Stimulated activated memory B cell treated with anti-CD40 and anti-IgM and Interleukin-4, amounts not matched to agents 10 μg/mL and 1 μg/mL and 100 μg/mL, for 72 hours (primary cell): ENCODE measurements at regions not wholly inside any gene's neighbourhood (a gene's known extent, or its start where the extent isn't known, plus 50 kb on each side); places are given as distances from the start of the nearest gene placed in this dataset.

Experiments
- ATAC-seq: fragments of 150-1000 bp; cut with Tn5 transposase; 2 replicates; pipeline ENCODE4 v1.10.0; 2021
- H3K27ac Mint-ChIP-seq: one replicate; pipeline ENCODE4 v1.8.0; 2022; ENCODE audit warnings: mild to moderate bottlenecking, mixed read lengths
- H3K27me3 Mint-ChIP-seq: one replicate; pipeline ENCODE4 v1.8.0; 2022; ENCODE audit warnings: mixed read lengths
- H3K36me3 Mint-ChIP-seq: one replicate; pipeline ENCODE4 v1.8.0; 2022; ENCODE audit warnings: mixed read lengths
- H3K4me1 Mint-ChIP-seq: one replicate; pipeline ENCODE4 v1.8.0; 2022; ENCODE audit warnings: mixed read lengths
- H3K4me3 Mint-ChIP-seq: one replicate; pipeline ENCODE4 v1.8.0; 2022; ENCODE audit warnings: mild to moderate bottlenecking, moderate library complexity, mixed read lengths
- H3K9me3 Mint-ChIP-seq: one replicate; pipeline ENCODE4 v1.8.0; 2022; ENCODE audit warnings: mixed read lengths

DNA sequence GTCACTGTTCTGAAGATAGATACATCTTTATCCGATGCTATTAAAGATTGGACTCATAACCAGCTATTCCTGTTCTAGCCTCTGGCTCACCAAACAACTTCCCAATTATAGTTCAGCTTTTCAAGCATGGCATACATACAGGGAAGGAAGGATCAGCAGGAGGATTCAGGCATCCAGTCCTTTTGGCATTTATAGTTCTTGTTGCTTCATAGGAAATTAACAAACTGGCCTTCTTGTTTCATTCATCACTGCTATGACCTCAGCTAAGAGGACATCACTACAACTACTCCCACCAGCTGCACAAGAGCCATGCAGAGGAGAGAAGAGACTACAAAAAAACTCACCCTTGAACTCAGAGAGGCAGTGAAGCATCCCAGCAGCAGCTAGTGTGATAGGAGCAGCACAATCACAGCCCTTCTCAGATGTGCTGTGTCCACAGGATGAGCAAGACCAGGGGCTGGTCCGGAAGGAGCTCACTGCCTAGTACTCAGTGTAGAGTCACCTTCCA, 100.5 kb downstream of the SPTSSA start:
- H3K27ac Mint-ChIP-seq: no peak overlapping the region
- ATAC-seq: no peak
- no peak overlapping the region for H3K4me3 Mint-ChIP-seq
- H3K4me1 Mint-ChIP-seq: no peaks in the 10 kb centered on the region
- H3K27me3 Mint-ChIP-seq: peaks cover 8% of the 10 kb centered on the region
- H3K9me3 Mint-ChIP-seq: no peaks in the 10 kb centered on the region
- H3K36me3 Mint-ChIP-seq: no peaks in the 10 kb centered on the region

DNA sequence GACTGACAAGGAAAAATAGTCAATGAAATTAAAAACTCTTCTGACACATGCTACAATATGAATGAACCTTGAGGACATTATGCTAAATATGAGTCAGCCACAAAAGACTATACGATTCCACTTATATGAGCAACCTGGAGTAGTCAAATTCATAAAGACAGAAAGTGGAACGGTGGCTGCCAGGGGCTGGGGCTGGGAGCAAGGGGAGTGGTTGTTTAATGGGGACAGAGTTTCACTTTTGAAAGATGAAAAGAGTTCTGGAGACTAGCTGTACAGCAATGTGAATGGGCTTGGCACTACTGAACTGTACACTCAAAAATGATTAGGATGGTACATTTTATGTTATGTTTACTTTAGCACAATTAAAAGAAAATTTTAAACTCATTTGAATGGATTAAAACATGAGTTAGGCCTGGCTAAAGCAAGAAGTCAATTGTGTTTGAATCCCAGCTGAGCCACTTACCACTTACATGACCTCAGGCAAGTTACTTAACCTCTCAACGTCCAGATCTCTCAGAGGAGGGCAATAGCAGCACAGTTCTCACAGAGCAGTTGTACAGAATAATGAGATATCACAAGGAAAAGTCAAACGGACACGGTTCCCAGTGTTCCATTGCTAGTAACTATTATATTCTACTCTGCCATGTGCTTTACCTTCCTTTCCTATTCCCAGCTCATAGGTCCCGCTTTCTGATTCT, 102.5 kb downstream of the SPTSSA start:
- no peak overlapping the region for H3K4me3 Mint-ChIP-seq
- H3K9me3 Mint-ChIP-seq: no peaks in the 10 kb centered on the region
- H3K27ac Mint-ChIP-seq: no peak overlapping the region
- no peak for ATAC-seq
- no peaks in the 10 kb centered on the region for H3K36me3 Mint-ChIP-seq
- peaks cover 8% of the 10 kb centered on the region for H3K27me3 Mint-ChIP-seq
- H3K4me1 Mint-ChIP-seq: no peaks in the 10 kb centered on the region

DNA sequence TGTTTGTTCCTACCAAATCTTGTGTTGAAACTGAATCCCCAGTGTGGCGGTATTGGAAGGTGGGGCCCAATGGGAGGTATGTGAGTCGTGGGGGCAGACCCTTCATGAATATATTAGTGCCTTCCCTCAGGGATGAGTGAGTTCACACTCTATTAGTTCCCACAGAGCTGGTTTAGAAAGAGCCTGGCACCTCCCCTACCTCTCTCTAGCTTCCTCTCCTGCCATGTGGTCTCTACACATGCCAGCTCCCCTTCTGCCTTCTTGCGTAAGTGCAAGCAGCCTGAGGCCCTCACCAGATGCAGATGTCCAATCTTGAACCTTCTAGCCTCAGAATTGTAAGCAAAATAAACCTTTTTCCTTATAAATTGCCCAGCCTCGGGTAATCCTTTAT, 105.8 kb downstream of the SPTSSA start:
- no peaks in the 10 kb centered on the region for H3K36me3 Mint-ChIP-seq
- H3K9me3 Mint-ChIP-seq: no peaks in the 10 kb centered on the region
- H3K27me3 Mint-ChIP-seq: no peaks in the 10 kb centered on the region
- H3K4me1 Mint-ChIP-seq: no peaks in the 10 kb centered on the region
- peak; percentile 15 for ATAC-seq
- no peak overlapping the region for H3K27ac Mint-ChIP-seq
- H3K4me3 Mint-ChIP-seq: no peak overlapping the region

- no peak overlapping the region for H3K4me3 Mint-ChIP-seq
- ATAC-seq: no peak
- no peaks in the 10 kb centered on the region for H3K27me3 Mint-ChIP-seq
- H3K9me3 Mint-ChIP-seq: no peaks in the 10 kb centered on the region
- no peak overlapping the region for H3K27ac Mint-ChIP-seq
- no peaks in the 10 kb centered on the region for H3K36me3 Mint-ChIP-seq
- H3K4me1 Mint-ChIP-seq: no peaks in the 10 kb centered on the region
Observed at GRCh38 chr14:34355584-34356263, 106.3 kb downstream of the SPTSSA start.

DNA sequence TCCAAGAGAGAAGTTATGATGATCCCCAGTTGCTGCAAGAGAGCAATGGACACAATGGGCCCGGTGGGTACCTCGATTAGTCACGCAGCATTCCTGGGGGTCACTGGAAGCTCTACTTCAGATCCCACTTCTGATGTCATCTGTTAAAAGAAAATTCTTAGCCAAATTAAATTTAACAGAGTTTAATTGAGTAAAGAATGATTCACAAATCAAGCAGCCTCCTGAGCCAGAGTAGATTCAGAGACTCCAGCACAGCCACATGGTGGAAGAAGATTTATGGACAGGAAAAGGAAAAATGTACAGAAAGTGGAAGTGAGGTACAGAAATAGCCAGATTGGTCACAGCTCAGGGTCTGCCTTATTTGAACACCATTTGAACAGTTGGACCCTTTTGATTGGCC, 107.5 kb downstream of the SPTSSA start:
- Mint-ChIP-seq H3K4me1 (no peaks in the 10 kb centered on the region), H3K9me3 (no peaks in the 10 kb centered on the region), H3K36me3 (no peaks in the 10 kb centered on the region)

DNA sequence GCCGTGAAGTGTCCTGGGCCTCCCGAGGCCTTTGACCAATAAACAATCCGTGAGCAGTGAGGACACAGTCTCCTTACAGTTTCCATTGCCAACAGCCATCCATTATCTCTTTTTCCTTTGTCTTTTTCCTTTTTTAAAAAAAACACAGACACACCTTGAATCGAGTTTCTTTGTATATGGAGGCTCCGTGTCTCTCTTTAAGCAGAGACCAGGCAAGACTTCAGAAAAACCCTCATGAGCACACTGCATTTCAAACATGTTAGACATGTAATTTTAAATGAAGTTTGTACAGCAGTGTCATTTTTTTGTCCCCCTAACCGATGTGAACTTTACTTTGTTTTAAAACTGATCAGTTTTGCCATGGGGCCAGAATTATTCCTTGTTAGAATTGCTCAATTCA, 111.1 kb downstream of the SPTSSA start:
- no peak for ATAC-seq
- Mint-ChIP-seq H3K27me3 (no peaks in the 10 kb centered on the region), H3K4me3 (no peak overlapping the region), H3K4me1 (no peaks in the 10 kb centered on the region), H3K27ac (no peak overlapping the region), H3K9me3 (no peaks in the 10 kb centered on the region), H3K36me3 (no peaks in the 10 kb centered on the region)

More for the DNA sequence above, 107.5 kb downstream of the SPTSSA start:
- no peak overlapping the region for H3K27ac Mint-ChIP-seq
- no peak for ATAC-seq
- no peaks in the 10 kb centered on the region for H3K27me3 Mint-ChIP-seq
- H3K4me3 Mint-ChIP-seq: no peak overlapping the region

DNA sequence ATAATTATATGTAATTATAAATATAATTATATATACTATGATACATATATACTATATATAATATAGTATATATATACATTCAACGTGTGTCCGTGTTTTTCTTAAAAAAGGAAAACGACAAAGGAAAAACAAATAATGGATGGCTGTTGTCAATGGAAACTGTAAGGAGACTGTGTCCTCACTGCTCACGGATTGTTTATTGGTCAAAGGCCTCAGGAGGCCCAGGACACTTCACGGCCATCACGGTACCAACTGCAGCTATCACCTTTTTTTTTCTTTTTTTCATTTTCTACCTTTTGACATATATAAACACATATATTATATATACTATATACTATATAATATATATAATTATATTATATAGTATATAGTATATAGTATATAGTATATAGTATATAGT, 113.4 kb downstream of the SPTSSA start:
- no peak for ATAC-seq
- Mint-ChIP-seq H3K36me3 (no peaks in the 10 kb centered on the region), H3K27me3 (no peaks in the 10 kb centered on the region), H3K4me3 (no peak overlapping the region), H3K4me1 (no peaks in the 10 kb centered on the region), H3K9me3 (no peaks in the 10 kb centered on the region), H3K27ac (no peak overlapping the region)

GRCh38 chr14:34347683-34348082, 114.4 kb downstream of the SPTSSA start:
- Mint-ChIP-seq H3K27me3 (no peaks in the 10 kb centered on the region), H3K27ac (no peak overlapping the region), H3K9me3 (no peaks in the 10 kb centered on the region), H3K36me3 (no peaks in the 10 kb centered on the region), H3K4me3 (no peak overlapping the region), H3K4me1 (no peaks in the 10 kb centered on the region)
- no peak for ATAC-seq

DNA sequence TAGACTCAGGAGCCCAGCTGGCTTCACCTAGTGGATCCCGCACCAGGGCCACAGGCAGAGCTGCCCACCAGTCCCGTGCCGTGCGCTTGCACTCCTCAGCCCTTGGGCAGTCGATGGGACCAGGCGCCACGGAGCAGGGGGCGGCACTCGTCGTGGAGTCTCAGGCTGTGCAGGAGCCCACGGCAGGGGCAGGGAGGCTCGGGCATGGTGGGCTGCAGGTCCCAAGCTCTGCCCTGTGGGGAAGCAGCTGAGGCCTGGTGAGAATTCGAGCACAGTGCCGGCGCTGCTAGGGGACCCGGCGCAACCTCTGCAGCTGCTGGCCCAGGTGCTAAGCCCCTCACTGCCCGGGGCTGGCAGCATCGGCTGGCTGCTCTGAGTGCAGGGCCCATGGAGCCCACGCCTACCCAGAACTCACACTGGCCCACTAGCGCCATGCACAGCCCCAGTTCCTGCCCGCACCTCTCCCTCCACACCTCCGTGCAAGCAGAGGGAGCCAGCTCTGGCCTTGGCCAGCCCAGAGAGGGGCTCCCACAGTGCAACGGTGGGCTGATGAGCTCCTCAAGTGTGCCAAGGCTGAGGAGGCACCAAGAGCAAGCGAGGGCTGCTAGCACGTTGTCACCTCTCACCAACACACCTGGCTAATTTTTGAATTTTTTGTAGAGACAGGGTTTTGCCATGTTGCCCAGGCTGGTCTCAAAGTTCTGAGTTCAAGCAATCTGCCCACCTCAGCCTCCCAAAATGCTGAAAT, 116.1 kb downstream of the SPTSSA start:
- H3K27ac Mint-ChIP-seq: no peak overlapping the region
- no peak overlapping the region for H3K4me3 Mint-ChIP-seq
- ATAC-seq: peak; percentile 43
- no peaks in the 10 kb centered on the region for H3K4me1 Mint-ChIP-seq
- H3K27me3 Mint-ChIP-seq: no peaks in the 10 kb centered on the region
- H3K36me3 Mint-ChIP-seq: no peaks in the 10 kb centered on the region
- no peaks in the 10 kb centered on the region for H3K9me3 Mint-ChIP-seq

DNA sequence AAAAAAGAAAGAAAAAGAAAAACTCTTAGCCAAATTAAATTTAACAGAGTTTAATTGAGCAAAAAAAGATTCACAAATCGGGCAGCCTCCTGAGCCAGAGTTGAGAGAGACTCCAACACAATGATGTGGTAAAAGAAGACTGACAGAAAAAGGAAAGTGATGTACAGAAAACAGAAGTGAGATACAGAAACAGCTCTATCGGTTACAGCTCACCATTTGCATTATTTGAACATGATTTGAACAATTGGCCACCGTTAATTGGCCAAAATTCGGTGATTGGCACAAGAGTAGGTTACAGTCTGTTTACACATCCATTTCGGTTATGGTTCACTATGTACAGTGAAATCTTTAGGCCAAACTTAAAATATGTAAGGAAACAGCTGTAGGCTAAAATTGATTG, 117.7 kb downstream of the SPTSSA start:
- Mint-ChIP-seq H3K4me3 (no peak overlapping the region), H3K9me3 (no peaks in the 10 kb centered on the region), H3K27ac (no peak overlapping the region), H3K4me1 (no peaks in the 10 kb centered on the region), H3K27me3 (no peaks in the 10 kb centered on the region), H3K36me3 (no peaks in the 10 kb centered on the region)
- ATAC-seq: no peak

DNA sequence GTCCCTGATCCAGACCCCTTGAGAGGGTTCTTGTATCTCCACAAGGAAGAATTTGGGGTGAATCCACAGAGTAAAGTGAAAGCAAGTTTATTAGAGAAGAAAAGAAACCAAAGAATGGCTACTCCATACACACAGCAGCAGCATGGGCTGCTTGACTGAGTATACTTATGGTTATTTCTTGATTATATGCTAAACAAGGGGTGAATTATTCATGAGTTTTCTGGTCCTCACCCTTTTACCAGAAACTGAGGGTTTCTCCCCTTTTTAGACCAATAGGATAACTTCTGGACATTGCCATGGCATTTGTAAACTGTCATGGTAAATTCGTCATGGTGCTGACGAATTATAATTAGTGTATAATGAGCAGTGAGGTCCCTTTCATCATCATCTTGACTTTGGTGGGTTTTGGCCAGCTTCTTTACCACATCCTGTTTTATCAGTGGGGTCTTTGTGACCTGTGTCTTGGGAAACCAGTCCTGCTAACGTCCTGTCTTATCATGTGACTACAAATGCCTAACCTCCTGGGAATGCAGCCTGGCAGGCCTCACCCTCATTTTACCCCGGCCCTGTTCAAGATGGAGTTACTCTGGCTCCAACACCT, 121.9 kb downstream of the SPTSSA start:
- H3K27me3 Mint-ChIP-seq: no peaks in the 10 kb centered on the region
- H3K27ac Mint-ChIP-seq: no peak overlapping the region
- no peak overlapping the region for H3K4me3 Mint-ChIP-seq
- H3K36me3 Mint-ChIP-seq: no peaks in the 10 kb centered on the region
- peaks cover 12% of the 10 kb centered on the region for H3K4me1 Mint-ChIP-seq
- no peak for ATAC-seq
- no peaks in the 10 kb centered on the region for H3K9me3 Mint-ChIP-seq

GRCh38 chr14:34338056-34338455, 124.0 kb downstream of the SPTSSA start:
- H3K36me3 Mint-ChIP-seq: no peaks in the 10 kb centered on the region
- H3K27ac Mint-ChIP-seq: no peak overlapping the region
- no peaks in the 10 kb centered on the region for H3K27me3 Mint-ChIP-seq
- H3K4me1 Mint-ChIP-seq: peaks cover 12% of the 10 kb centered on the region
- H3K9me3 Mint-ChIP-seq: no peaks in the 10 kb centered on the region
- ATAC-seq: no peak
- H3K4me3 Mint-ChIP-seq: no peak overlapping the region

GRCh38 chr14:34336501-34336900, 125.5 kb downstream of the SPTSSA start:
- Mint-ChIP-seq H3K27me3 (no peaks in the 10 kb centered on the region), H3K27ac (no peak overlapping the region), H3K36me3 (no peaks in the 10 kb centered on the region), H3K9me3 (no peaks in the 10 kb centered on the region), H3K4me1 (peaks cover 21% of the 10 kb centered on the region), H3K4me3 (no peak overlapping the region)
- ATAC-seq: no peak

DNA sequence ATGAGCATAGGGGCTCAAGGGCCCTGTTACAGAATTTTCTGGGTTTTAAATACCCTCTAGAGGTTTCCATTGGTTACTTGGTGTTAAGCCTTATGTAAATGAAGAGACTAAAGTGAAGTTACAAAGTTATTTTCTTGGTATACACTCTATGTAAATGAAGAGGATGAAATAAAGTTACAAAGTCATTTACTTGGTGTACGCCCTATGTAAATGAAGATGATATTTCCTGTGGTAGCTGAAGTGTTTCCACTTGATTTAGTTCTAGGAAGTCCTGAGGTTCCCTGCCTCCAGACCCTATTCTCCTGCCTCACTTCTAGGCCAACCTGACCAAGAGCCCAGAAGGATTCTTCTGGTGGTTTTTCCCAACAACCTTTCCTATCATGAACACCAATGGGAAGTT, 126.1 kb downstream of the SPTSSA start:
- no peaks in the 10 kb centered on the region for H3K9me3 Mint-ChIP-seq
- ATAC-seq: no peak
- peaks cover 26% of the 10 kb centered on the region for H3K4me1 Mint-ChIP-seq
- peak overlapping the region; percentile 18 for H3K27ac Mint-ChIP-seq
- no peak overlapping the region for H3K4me3 Mint-ChIP-seq
- no peaks in the 10 kb centered on the region for H3K27me3 Mint-ChIP-seq
- no peaks in the 10 kb centered on the region for H3K36me3 Mint-ChIP-seq

DNA sequence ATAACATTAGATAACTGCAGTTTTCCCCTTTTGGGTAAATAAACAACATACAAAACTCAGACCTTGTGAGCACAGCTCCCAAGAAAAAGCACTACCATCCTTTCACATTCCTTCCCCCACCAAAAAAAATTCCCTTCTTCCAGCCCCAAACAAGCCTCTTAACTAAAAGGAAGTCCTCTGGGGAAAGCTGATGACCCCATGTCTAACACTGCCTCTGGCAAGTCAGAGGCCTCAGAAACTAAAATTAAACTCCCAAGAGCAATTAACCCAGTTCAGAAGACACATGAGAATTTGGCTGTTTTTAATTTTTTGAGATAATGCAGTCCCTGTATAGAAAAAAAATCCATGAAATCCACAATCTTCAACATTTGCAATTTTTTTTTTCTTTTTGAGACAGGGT, 127.7 kb downstream of the SPTSSA start:
- Mint-ChIP-seq H3K27ac (no peak overlapping the region), H3K9me3 (no peaks in the 10 kb centered on the region), H3K27me3 (no peaks in the 10 kb centered on the region), H3K36me3 (no peaks in the 10 kb centered on the region), H3K4me3 (no peak overlapping the region), H3K4me1 (peaks cover 26% of the 10 kb centered on the region)
- no peak for ATAC-seq
